WTC11 (cell line): ENCODE measurements at regions not wholly inside any gene's neighbourhood (a gene's known extent, or its start where the extent isn't known, plus 50 kb on each side); places are given as distances from the start of the nearest gene placed in this dataset.

Experiments
- CTCF ChIP-seq: fragments of 200-600 bp; IDR thresholded peaks from 2 replicates; pipeline ENCODE4 v1.8.0; 2022; ENCODE audit warnings: antibody characterized with exemption
- MXD4 ChIP-seq: fragments of 250-450 bp; sonication (Bioruptor Pico); IDR thresholded peaks from 2 replicates; pipeline ENCODE4 v1.8.0; 2021; ENCODE audit warnings: mild to moderate bottlenecking, moderate library complexity, borderline replicate concordance
- SMAD3 ChIP-seq: sonication (generic); formaldehyde crosslinking; IDR thresholded peaks from 2 replicates; pipeline ENCODE4 v1.8.0; 2022; ENCODE audit warnings: missing genetic modification reagents, mild to moderate bottlenecking, borderline replicate concordance

DNA sequence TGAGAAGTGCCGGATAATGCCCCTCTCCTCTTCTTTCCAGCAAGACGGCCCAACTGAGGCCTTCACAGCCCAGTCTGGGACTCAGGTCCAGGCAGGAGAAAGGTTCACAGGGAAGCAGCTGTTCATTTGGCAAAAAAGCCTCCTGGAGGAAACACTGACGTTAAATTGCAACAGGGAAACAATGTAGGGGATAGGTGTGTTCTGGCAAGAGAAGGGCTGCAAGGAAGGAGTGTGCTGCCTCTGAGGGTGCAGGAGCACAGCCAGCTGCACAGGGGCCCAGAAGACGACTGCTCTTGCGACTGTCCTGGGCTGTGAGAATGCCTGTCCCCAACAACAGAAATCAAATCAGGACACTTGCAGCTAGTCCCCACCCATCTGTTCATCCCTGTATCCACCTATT is 70.6 kb upstream of the PMEPA1 start:
- TF ChIP-seq MXD4 (CRISPR knock-in tag) (no peak), CTCF (no peak), SMAD3 (no peak)
